H4 (cell line): ENCODE measurements at regions not wholly inside any gene's neighbourhood (a gene's known extent, or its start where the extent isn't known, plus 50 kb on each side); places are given as distances from the start of the nearest gene placed in this dataset.

Experiments
- DNase-seq: peaks from one replicate; pipeline ENCODE4 v3.0.0-alpha.2; 2015; ENCODE audit warnings: low spot score

GRCh38 chr3:25289663-25290062 lies 138.4 kb upstream of the RARB start:
- DNase-seq = no peak

GRCh38 chr3:25291481-25291905 lies 136.6 kb upstream of the RARB start:
- no peak for DNase-seq

- DNase-seq = no peak
Measured at GRCh38 chr3:25292036-25292435, 136.0 kb upstream of the RARB start.

GRCh38 chr3:25292595-25292994 lies 135.5 kb upstream of the RARB start:
- DNase-seq = no peak

GRCh38 chr3:25293736-25294135 lies 134.3 kb upstream of the RARB start:
- no peak for DNase-seq

- no peak for DNase-seq
Measured at GRCh38 chr3:25294169-25294805, 133.8 kb upstream of the RARB start.

- DNase-seq = no peak
Measured at GRCh38 chr3:25297667-25298585, 130.1 kb upstream of the RARB start.

GRCh38 chr3:25300141-25300540 lies 127.9 kb upstream of the RARB start:
- DNase-seq = no peak

GRCh38 chr3:25304916-25305315 lies 123.1 kb upstream of the RARB start:
- DNase-seq = no peak

GRCh38 chr3:25306066-25306465 lies 122.0 kb upstream of the RARB start:
- DNase-seq = no peak

GRCh38 chr3:25306705-25307104 lies 121.4 kb upstream of the RARB start:
- DNase-seq = no peak

- no peak for DNase-seq
Measured at GRCh38 chr3:25313286-25313685, 114.8 kb upstream of the RARB start.

GRCh38 chr3:25324954-25325655 lies 103.0 kb upstream of the RARB start:
- no peak for DNase-seq

- DNase-seq = no peak
Measured at GRCh38 chr3:25335356-25335755, 92.7 kb upstream of the RARB start.

GRCh38 chr3:25338158-25338725 lies 89.8 kb upstream of the RARB start:
- DNase-seq = no peak

- no peak for DNase-seq
Measured at GRCh38 chr3:25339225-25339624, 88.8 kb upstream of the RARB start.

GRCh38 chr3:25344670-25345069 lies 83.4 kb upstream of the RARB start:
- no peak for DNase-seq

GRCh38 chr3:25349095-25349494 lies 79.0 kb upstream of the RARB start:
- DNase-seq = no peak

- DNase-seq = no peak
Measured at GRCh38 chr3:25349828-25350724, 78.0 kb upstream of the RARB start.

GRCh38 chr3:25350725-25351114 lies 77.3 kb upstream of the RARB start:
- DNase-seq = no peak

- no peak for DNase-seq
Measured at GRCh38 chr3:25354071-25354470, 74.0 kb upstream of the RARB start.
